Esophagus muscularis mucosa (tissue), 4 donors: ENCODE measurements at regions not wholly inside any gene's neighbourhood (a gene's known extent, or its start where the extent isn't known, plus 50 kb on each side); places are given as distances from the start of the nearest gene placed in this dataset.

Experiments
- CTCF ChIP-seq, 3 experiments: fragments of 200-600 bp in 2 of 3; fragments of 450-650 bp in 1 of 3; sonication (generic) in 2 of 3; IDR thresholded peaks; one replicate each; pipeline ENCODE4 v1.5.1; 2017 to 2019; ENCODE audit warnings: antibody characterized with exemption in 3 of 3, mild to moderate bottlenecking in 2 of 3, moderate library complexity in 1 of 3
- EP300 ChIP-seq: sonication (generic); formaldehyde crosslinking; IDR thresholded peaks from one replicate; pipeline ENCODE4 v1.6.1; 2017; ENCODE audit warnings: antibody characterized with exemption
- POLR2A ChIP-seq: fragments of 450-650 bp; IDR thresholded peaks from one replicate; pipeline ENCODE4 v1.6.1; 2017; ENCODE audit warnings: antibody characterized with exemption, moderate library complexity, mild to moderate bottlenecking, low read depth
- POLR2AphosphoS5 ChIP-seq, 2 donors: sonication (generic); formaldehyde crosslinking; IDR thresholded peaks; one replicate each; pipeline ENCODE4 v1.6.1; 2017; ENCODE audit warnings: antibody characterized with exemption in 2 of 2

GRCh38 chr5:21237461-21237860 is 1249.5 kb upstream of the CDH18 start:
- TF ChIP-seq POLR2AphosphoS5 (IDR thresholded peaks at IDR 0.05) (no peak), EP300 (no peak), POLR2A (no peak), CTCF (IDR thresholded peaks at IDR 0.05) (no peak)
